ENCODE measurements at regions not wholly inside any gene's neighbourhood (a gene's known extent, or its start where the extent isn't known, plus 50 kb on each side); places are given as distances from the start of the nearest gene placed in this dataset.

DNA sequence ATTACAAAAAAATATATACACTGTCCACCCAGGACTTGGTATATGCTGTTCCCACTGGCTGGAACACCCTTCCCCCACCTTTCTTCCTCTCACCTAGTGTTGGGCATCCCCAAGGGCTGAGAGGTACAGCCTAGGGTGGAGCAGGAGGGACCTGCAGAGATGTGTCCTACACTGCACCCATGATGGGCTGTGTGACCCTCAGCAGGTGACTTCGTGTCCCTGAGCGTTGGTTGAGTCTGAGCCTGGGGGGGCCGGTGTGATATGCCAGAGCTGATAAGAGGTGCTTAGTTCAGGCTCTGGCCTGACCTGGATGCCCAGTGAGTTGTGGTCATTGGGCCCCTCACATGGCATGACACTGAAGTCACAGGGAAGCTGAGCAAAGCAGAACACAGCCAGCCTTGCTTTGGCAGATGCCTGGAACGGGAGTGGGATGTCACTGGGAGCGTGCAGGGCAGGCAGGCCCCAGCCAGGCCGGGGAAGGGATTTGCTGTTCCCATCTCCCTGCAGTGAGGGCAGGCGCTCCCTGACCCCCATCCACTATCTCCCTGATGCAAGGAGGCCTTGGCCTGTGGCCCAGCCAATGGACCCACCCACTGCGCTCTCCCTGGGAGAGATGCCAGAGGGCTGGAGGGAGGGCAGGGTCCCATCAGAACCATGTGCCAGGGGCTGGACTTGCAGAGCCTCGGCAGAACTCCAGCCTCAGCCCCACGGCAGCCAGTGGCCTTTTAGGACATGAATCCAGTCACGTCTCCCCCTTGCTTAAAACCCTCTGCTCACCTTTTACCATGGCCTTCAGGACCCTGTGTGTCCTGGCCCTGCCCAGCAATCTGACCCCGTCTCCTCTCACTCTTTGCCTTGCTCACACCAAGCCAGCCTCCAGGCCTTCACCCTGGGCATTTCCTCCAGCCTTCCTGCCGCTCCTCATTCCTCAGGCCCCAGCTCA, 138.9 kb downstream of the MN1 start:
- H3K9me3 ChIP-seq (replicated peaks; ENCODE audit: low read length), result peaks cover 5% of the 10 kb centered on the region
- no peak overlapping the region for H3K4me3 ChIP-seq (ENCODE audit: low read length)
- no peak overlapping the region for H3K9ac ChIP-seq (ENCODE audit: low read depth, low read length)
- H3K27me3 ChIP-seq (ENCODE audit: control insufficient read depth, insufficient read depth, low read length), result no peaks in the 10 kb centered on the region
- no peaks in the 10 kb centered on the region for H3K36me3 ChIP-seq (ENCODE audit: insufficient read depth, low read length)
- peaks cover 6% of the 10 kb centered on the region for H3K4me1 ChIP-seq (ENCODE audit: control insufficient read depth, insufficient read depth, low read length)
- no peak overlapping the region for H3K4me2 ChIP-seq (ENCODE audit: low read length)

DNA sequence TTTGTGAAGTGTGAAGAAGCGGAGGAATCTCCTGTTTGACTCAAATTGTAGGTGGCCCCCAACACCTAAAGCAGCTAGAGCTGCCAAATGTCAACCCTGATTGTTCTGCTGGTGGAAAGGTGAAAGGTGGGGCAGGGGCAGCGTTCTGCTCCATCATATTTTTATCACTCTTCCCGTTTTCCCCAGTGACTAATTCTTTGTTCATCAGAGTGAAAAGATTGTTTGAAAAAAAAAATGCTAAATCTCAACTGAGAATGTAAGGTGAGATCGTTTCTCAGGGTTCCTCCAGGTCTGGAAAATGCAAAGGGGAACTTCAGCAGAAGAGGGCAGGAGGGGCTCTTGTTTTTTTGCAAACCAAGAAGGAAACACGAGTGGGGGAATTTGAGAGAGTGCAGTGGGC, 137.7 kb downstream of the MN1 start:
- H3K27me3 ChIP-seq (ENCODE audit: control insufficient read depth, insufficient read depth, low read length), result no peaks in the 10 kb centered on the region
- H3K4me2 ChIP-seq (ENCODE audit: low read length), result no peak overlapping the region
- no peak overlapping the region for H3K4me3 ChIP-seq (ENCODE audit: low read length)
- H3K9ac ChIP-seq (ENCODE audit: low read depth, low read length), result no peak overlapping the region
- H3K36me3 ChIP-seq (ENCODE audit: insufficient read depth, low read length), result no peaks in the 10 kb centered on the region
- H3K4me1 ChIP-seq (ENCODE audit: control insufficient read depth, insufficient read depth, low read length), result peaks cover 7% of the 10 kb centered on the region
- H3K9me3 ChIP-seq (replicated peaks; ENCODE audit: low read length), result peaks cover 5% of the 10 kb centered on the region

DNA sequence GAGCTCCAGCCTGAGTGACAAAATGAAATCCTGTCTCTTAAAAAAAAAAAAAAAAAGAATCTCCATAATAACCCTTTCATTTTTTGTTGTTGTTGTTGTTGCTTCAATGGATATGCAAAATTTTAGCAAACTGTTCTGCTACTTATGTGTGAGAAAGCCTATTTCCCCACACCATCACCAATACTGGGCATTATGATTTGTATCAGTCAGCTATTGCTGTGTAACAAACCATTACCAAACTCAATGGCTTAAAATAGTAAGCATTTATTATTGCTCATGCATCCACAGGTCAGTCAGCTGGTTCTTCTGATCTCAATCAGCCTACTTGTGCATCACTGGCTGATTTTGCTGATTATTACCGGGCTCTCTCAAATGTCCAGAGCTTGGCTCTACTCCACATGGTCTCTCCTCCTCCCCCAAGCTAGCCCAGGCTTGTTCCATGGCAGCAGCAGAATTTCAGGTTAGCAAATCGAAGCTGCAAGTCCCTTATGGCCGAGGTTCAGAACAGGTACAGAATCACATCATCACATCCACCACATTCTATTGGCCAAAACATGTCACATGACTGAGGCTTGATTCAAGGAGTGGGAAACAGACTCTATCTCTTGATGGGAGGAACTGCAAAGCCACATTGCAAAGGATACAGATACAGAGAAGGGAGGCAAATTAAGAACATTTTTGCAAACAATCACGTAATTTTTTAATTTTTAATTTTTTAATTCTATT, 135.1 kb downstream of the MN1 start:
- no peak overlapping the region for H3K4me3 ChIP-seq (ENCODE audit: low read length)
- H3K27me3 ChIP-seq (ENCODE audit: control insufficient read depth, insufficient read depth, low read length), result no peaks in the 10 kb centered on the region
- no peak overlapping the region for H3K4me2 ChIP-seq (ENCODE audit: low read length)
- peaks cover 5% of the 10 kb centered on the region for H3K9me3 ChIP-seq (replicated peaks; ENCODE audit: low read length)
- no peaks in the 10 kb centered on the region for H3K36me3 ChIP-seq (ENCODE audit: insufficient read depth, low read length)
- H3K4me1 ChIP-seq (ENCODE audit: control insufficient read depth, insufficient read depth, low read length), result peaks cover 24% of the 10 kb centered on the region
- no peak overlapping the region for H3K9ac ChIP-seq (ENCODE audit: low read depth, low read length)

- Histone ChIP-seq H3K9me3 (replicated peaks; ENCODE audit: low read length) (peaks cover 5% of the 10 kb centered on the region), H3K4me1 (ENCODE audit: control insufficient read depth, insufficient read depth, low read length) (peaks cover 24% of the 10 kb centered on the region), H3K27me3 (ENCODE audit: control insufficient read depth, insufficient read depth, low read length) (no peaks in the 10 kb centered on the region), H3K4me3 (ENCODE audit: low read length) (no peak overlapping the region), H3K9ac (ENCODE audit: low read depth, low read length) (no peak overlapping the region), H3K36me3 (ENCODE audit: insufficient read depth, low read length) (no peaks in the 10 kb centered on the region), H3K4me2 (ENCODE audit: low read length) (no peak overlapping the region)
These were observed 134.3 kb downstream of the MN1 start for GRCh38 chr22:27667121-27667843.

- no peak overlapping the region for H3K9ac ChIP-seq (ENCODE audit: low read depth, low read length)
- H3K27me3 ChIP-seq (ENCODE audit: control insufficient read depth, insufficient read depth, low read length), result no peaks in the 10 kb centered on the region
- H3K36me3 ChIP-seq (ENCODE audit: insufficient read depth, low read length), result no peaks in the 10 kb centered on the region
- H3K4me2 ChIP-seq (ENCODE audit: low read length), result peak overlapping the region; percentile 13
- H3K4me1 ChIP-seq (ENCODE audit: control insufficient read depth, insufficient read depth, low read length), result peaks cover 18% of the 10 kb centered on the region
- no peak overlapping the region for H3K4me3 ChIP-seq (ENCODE audit: low read length)
- peaks cover 5% of the 10 kb centered on the region for H3K9me3 ChIP-seq (replicated peaks; ENCODE audit: low read length)
These were observed 132.4 kb downstream of the MN1 start for GRCh38 chr22:27668828-27669797.

DNA sequence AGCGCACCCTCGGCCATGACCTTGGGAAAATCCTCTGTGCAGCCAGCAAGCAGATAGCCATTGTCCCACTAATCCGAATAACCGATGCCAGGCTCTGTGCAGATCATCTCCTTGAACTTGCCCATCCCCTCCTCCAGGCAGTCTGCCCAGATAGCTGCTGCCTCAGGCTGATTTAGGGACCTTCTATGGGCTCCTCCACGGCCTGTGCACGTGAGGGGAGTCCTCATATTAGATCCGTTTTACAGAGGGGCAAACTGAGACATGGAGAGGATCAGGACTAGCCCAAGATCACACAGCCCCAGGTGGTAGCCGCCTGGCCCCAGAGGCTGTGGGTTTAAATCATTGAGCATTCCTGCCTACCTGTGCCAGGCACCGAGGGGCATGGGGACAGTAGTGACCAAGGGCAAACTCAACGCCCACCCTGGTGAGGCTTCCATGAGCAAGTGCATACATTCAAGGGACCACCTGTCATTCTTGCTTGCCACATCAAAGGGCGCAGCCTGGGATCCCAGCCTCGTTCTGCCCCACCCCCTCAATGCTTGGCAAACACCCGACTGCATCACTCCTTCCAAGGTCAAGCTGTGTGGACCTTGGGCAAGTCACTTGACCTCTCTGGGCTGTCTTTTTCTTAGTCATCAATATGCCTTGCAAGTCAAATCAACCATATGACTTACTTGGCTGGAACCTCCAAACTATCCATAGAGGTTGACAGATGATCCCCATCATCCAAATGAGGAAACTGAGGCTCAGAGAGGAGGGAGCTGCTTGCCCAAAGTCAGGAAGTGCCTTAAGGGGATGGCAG, 131.6 kb downstream of the MN1 start:
- H3K27me3 ChIP-seq (ENCODE audit: control insufficient read depth, insufficient read depth, low read length), result no peaks in the 10 kb centered on the region
- no peak overlapping the region for H3K9ac ChIP-seq (ENCODE audit: low read depth, low read length)
- no peaks in the 10 kb centered on the region for H3K36me3 ChIP-seq (ENCODE audit: insufficient read depth, low read length)
- H3K9me3 ChIP-seq (replicated peaks; ENCODE audit: low read length), result peaks cover 5% of the 10 kb centered on the region
- H3K4me1 ChIP-seq (ENCODE audit: control insufficient read depth, insufficient read depth, low read length), result peaks cover 18% of the 10 kb centered on the region
- peak overlapping the region; percentile 13 for H3K4me2 ChIP-seq (ENCODE audit: low read length)
- H3K4me3 ChIP-seq (ENCODE audit: low read length), result no peak overlapping the region

DNA sequence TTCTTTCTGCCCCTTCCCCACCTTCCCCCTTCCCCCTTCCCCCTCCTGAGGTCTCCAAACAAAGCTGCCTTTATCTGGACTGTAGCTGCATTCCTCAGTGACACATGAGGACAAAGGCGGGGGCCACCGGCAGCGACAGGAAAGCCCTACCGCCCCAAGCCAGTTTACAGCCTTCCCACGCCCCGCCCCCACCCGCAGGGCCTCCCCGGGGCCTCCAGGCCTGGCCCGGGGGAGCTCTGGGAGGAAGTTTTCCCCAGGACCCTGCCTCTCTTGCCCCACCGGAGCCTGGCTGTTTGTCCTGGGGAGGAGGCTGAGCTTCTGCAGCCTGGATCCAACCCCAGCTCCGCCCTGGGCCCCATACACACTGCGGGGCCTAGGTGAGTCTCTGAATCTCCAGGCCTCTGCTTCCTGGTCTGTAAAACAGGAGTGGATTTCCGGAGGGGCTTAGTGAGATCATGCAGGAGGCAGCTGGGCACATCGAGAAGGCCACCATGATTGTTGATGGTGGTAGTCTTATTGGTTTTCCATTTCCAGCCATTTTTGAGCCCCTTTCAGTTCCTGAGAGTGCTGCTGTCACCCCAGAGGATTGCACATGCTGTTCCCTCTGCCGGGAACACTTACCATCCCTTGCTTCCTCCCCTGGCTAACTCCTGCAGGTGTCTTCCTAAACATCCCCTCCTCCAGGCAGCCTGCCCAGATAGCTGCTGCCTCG, 130.7 kb downstream of the MN1 start:
- Histone ChIP-seq H3K9ac (ENCODE audit: low read depth, low read length) (no peak overlapping the region), H3K4me1 (ENCODE audit: control insufficient read depth, insufficient read depth, low read length) (peaks cover 18% of the 10 kb centered on the region), H3K9me3 (replicated peaks; ENCODE audit: low read length) (peaks cover 5% of the 10 kb centered on the region), H3K4me2 (ENCODE audit: low read length) (no peak overlapping the region), H3K27me3 (ENCODE audit: control insufficient read depth, insufficient read depth, low read length) (peaks cover 3% of the 10 kb centered on the region), H3K4me3 (ENCODE audit: low read length) (no peak overlapping the region), H3K36me3 (ENCODE audit: insufficient read depth, low read length) (no peaks in the 10 kb centered on the region)

DNA sequence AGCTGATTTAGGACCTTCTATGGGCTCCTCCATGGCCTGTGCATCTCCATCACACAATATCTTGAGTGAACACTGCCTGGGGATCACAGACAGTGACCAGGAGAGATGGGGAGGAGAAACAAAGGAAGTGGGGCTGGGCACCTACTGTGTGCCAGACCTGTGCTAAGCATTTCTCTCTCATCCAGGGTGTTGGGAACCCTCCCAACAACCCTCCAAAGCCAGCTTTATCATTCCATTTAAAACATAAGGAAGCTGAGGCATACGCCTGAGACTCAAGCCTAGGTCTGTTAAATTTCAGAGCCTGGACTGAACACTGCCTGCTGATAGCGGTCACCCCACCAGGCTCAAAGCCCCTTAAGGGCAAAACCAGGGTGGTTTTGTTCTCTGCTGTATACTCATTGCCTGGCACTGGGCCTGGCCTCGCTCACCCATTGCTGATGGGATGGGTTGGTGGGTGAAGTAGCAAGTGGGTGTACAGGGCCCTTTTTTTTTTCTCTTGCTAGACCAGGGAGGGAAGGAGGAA, 130.1 kb downstream of the MN1 start:
- H3K27me3 ChIP-seq (ENCODE audit: control insufficient read depth, insufficient read depth, low read length), result peaks cover 8% of the 10 kb centered on the region
- H3K9me3 ChIP-seq (replicated peaks; ENCODE audit: low read length), result peaks cover 2% of the 10 kb centered on the region
- H3K4me2 ChIP-seq (ENCODE audit: low read length), result no peak overlapping the region
- no peaks in the 10 kb centered on the region for H3K36me3 ChIP-seq (ENCODE audit: insufficient read depth, low read length)
- no peak overlapping the region for H3K9ac ChIP-seq (ENCODE audit: low read depth, low read length)
- peaks cover 18% of the 10 kb centered on the region for H3K4me1 ChIP-seq (ENCODE audit: control insufficient read depth, insufficient read depth, low read length)
- no peak overlapping the region for H3K4me3 ChIP-seq (ENCODE audit: low read length)

DNA sequence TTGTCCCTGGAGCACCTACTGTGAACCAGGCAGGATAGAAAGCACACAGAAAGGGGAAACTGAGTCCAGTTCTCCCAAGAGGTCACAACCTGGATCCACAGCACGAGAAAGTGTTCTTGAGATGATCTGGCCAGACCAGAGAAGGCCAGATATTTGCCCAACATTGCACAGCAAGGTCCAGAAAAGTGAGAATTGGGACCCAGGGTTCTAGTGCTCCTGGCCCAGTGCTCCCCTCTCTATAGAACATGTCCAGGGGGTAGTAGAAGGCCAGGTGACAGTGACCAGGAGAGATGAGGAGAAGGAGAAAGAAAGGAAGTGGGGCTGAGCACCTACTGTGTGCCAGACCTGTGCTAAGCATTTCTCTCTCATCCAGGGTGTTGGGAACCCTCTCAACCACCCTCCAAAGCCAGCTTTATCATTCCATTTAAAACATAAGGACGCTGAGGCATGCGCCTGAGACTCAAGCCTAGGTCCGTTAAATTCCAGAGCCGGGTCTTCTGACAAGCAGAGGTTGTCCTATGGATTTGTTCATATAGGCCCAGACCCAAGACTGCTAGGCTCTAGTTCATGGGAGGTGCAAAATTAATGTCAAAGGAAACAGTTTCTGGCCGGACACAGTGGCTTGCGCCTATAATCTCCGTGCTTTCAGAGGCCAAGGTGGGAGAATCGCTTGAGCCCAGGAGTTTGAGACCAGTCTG, 128.7 kb downstream of the MN1 start:
- Histone ChIP-seq H3K9me3 (replicated peaks; ENCODE audit: low read length) (no peaks in the 10 kb centered on the region), H3K4me1 (ENCODE audit: control insufficient read depth, insufficient read depth, low read length) (peaks cover 18% of the 10 kb centered on the region)

More for the DNA sequence above, 128.7 kb downstream of the MN1 start:
- peaks cover 17% of the 10 kb centered on the region for H3K27me3 ChIP-seq (ENCODE audit: control insufficient read depth, insufficient read depth, low read length)
- no peak overlapping the region for H3K4me3 ChIP-seq (ENCODE audit: low read length)
- no peak overlapping the region for H3K9ac ChIP-seq (ENCODE audit: low read depth, low read length)
- H3K36me3 ChIP-seq (ENCODE audit: insufficient read depth, low read length), result no peaks in the 10 kb centered on the region
- H3K4me2 ChIP-seq (ENCODE audit: low read length), result no peak overlapping the region

Measured in skeletal muscle satellite cell (primary cell).